Endothelial cell of umbilical vein (primary cell): ENCODE measurements at regions not wholly inside any gene's neighbourhood (a gene's known extent, or its start where the extent isn't known, plus 50 kb on each side); places are given as distances from the start of the nearest gene placed in this dataset.

Source experiments
- BruUV-seq: library from RNA; stranded (reverse); fragments of 400-500 nt; replicated peaks from 2 replicates; lab custom pipeline; 2021; lab: Mats Ljungman, UMichigan
- CTCF ChIA-PET: fragments of 300-600, 350-600 bp; sonication (Branson Sonifier 250); formaldehyde crosslinking; loops from one replicate; lab custom pipeline; 2021; ENCODE audit warnings: antibody characterized with exemption, inconsistent platforms; lab: Charles Lee
- POLR2A ChIA-PET: fragments of 300-600, 350-600 bp; sonication (Branson Sonifier 250); formaldehyde crosslinking; loops from one replicate; lab custom pipeline; 2021; ENCODE audit warnings: antibody characterized with exemption, inconsistent platforms; lab: Charles Lee
- DNase-seq: peaks from one replicate; pipeline ENCODE4 v3.0.0-alpha.2; 2011; ENCODE audit warnings: low read depth, low spot score
- FAIRE-seq: peaks from 2 replicates; lab custom pipeline; 2011; peaks lifted over from hg19 to GRCh38; lab: Jason Lieb, UNC
- H2AFZ ChIP-seq: 2 replicates; pipeline ENCODE4 v1.6.0; 2012; ENCODE audit warnings: low read depth, low read length, control low read depth, inconsistent platforms
- H3K27ac ChIP-seq: 2 replicates; pipeline ENCODE4 v1.5.1; 2011; ENCODE audit warnings: low read depth, mild to moderate bottlenecking, control low read depth, low read length, moderate library complexity; ENCODE audit not compliant: insufficient read depth
- H3K27me3 ChIP-seq, 2 experiments: 2 replicates each; pipeline versions ENCODE4 v1.6.0 to v1.6.1; 2011; ENCODE audit warnings: low read length in 2 of 2, mixed read lengths in 1 of 2; ENCODE audit not compliant: control insufficient read depth in 2 of 2, insufficient read depth in 2 of 2
- H3K36me3 ChIP-seq, 2 experiments: 2 replicates in 1 of 2; 3 replicates in 1 of 2; pipeline ENCODE4 v1.5.1; 2011; ENCODE audit warnings: low read length in 2 of 2, mild to moderate bottlenecking in 1 of 2, moderate library complexity in 1 of 2; ENCODE audit not compliant: control insufficient read depth in 2 of 2, insufficient read depth in 2 of 2; ENCODE audit errors: extremely low read depth in 1 of 2
- H3K4me1 ChIP-seq: 3 replicates; pipeline ENCODE4 v1.5.1; 2011; ENCODE audit warnings: mild to moderate bottlenecking, low read length; ENCODE audit not compliant: control insufficient read depth, insufficient read depth; ENCODE audit errors: extremely low read depth
- H3K4me2 ChIP-seq: 2 replicates; pipeline ENCODE4 v1.6.1; 2011; ENCODE audit warnings: low read length, control low read depth, mixed read lengths; ENCODE audit not compliant: insufficient read depth
- H3K4me3 ChIP-seq, 3 experiments: fragments of 200-600 bp in 1 of 3; sonication (generic), shearing (Covaris generic) in 1 of 3; replicated peaks in 1 of 3; 2 replicates each; pipeline ENCODE4 v1.5.1; 2011 to 2016; ENCODE audit warnings: control low read depth in 3 of 3, low read length in 3 of 3, mild to moderate bottlenecking in 2 of 3, inconsistent platforms in 1 of 3, low read depth in 1 of 3, moderate library complexity in 1 of 3; ENCODE audit not compliant: insufficient read depth in 1 of 3
- H3K79me2 ChIP-seq: 2 replicates; pipeline ENCODE4 v1.6.0; 2012; ENCODE audit warnings: low read length, inconsistent platforms; ENCODE audit not compliant: control insufficient read depth, insufficient read depth
- H3K9ac ChIP-seq: replicated peaks from 2 replicates; pipeline ENCODE3; 2011; ENCODE audit warnings: low read length, control low read depth; ENCODE audit not compliant: insufficient read depth; ENCODE audit errors: extremely low read depth
- H3K9me1 ChIP-seq: replicated peaks from 3 replicates; pipeline ENCODE4 v1.6.0; 2011; ENCODE audit warnings: mild to moderate bottlenecking, low read length; ENCODE audit not compliant: control insufficient read depth, insufficient read depth; ENCODE audit errors: extremely low read depth
- H3K9me3 ChIP-seq: replicated peaks from 2 replicates; pipeline ENCODE4 v1.5.1; 2012; ENCODE audit warnings: low read length, inconsistent platforms; ENCODE audit not compliant: control insufficient read depth, insufficient read depth
- H4K20me1 ChIP-seq: replicated peaks from 2 replicates; pipeline ENCODE3; 2011; ENCODE audit warnings: mild to moderate bottlenecking, low read length; ENCODE audit not compliant: control insufficient read depth, insufficient read depth; ENCODE audit errors: extremely low read depth
- EZH2 ChIP-seq: IDR thresholded peaks from 2 replicates; pipeline ENCODE4 v1.6.1; 2012; ENCODE audit warnings: borderline replicate concordance, low read depth, mild to moderate bottlenecking, moderate library complexity, low read length, inconsistent platforms; ENCODE audit not compliant: severe bottlenecking
- FOS ChIP-seq: IDR thresholded peaks from 2 replicates; pipeline ENCODE4 v1.6.1; 2011; ENCODE audit warnings: mild to moderate bottlenecking, low read length, moderate library complexity, borderline replicate concordance; ENCODE audit not compliant: insufficient read depth
- GATA2 ChIP-seq: IDR thresholded peaks from 2 replicates; pipeline ENCODE4 v1.7.0; 2011; ENCODE audit warnings: low read depth, mild to moderate bottlenecking, moderate library complexity, mixed read lengths, low read length; ENCODE audit not compliant: insufficient read length, insufficient read depth
- JUN ChIP-seq: IDR thresholded peaks from 2 replicates; pipeline ENCODE4 v1.6.1; 2011; ENCODE audit warnings: borderline replicate concordance, low read depth; ENCODE audit not compliant: insufficient read length, insufficient read depth
- MYC ChIP-seq: IDR thresholded peaks from one replicate; pipeline ENCODE4 v1.6.1; 2011; ENCODE audit warnings: mild to moderate bottlenecking, low read depth, low read length
- POLR2A ChIP-seq: IDR thresholded peaks from 2 replicates; pipeline ENCODE4 v1.6.1; 2012; ENCODE audit warnings: low read depth, mild to moderate bottlenecking, control low read depth, low read length
- POLR2AphosphoS5 ChIP-seq: IDR thresholded peaks from 2 replicates; pipeline ENCODE4 v1.6.1; 2012; ENCODE audit warnings: low read depth, mild to moderate bottlenecking, control low read depth, low read length, moderate library complexity; ENCODE audit not compliant: insufficient read depth
- dilution Hi-C: fragments of 300-500 bp; cut with MboI; formaldehyde crosslinking; loops from one replicate; pipeline ENCODE4 v1.15.0; 2019; ENCODE audit warnings: low sequenced_read_pairs; ENCODE audit not compliant: extremely low pct_ligation_motif_present
- intact Hi-C: fragments of 100-400 bp; cut with micrococcal nuclease; formaldehyde crosslinking; loops from one replicate; pipeline ENCODE4 v1.10.0; 2022
- TF ChIP-seq, protein P1 (sequence below), 2 donors: IDR thresholded peaks; 1 replicate in 1 of 2; 2 replicates in 1 of 2; pipeline ENCODE4 v1.5.1; 2011; ENCODE audit warnings: low read length in 2 of 2, mild to moderate bottlenecking in 2 of 2, moderate library complexity in 2 of 2, control low read depth in 1 of 2, inconsistent platforms in 1 of 2, low read depth in 1 of 2; ENCODE audit not compliant: insufficient read depth in 1 of 2; ENCODE audit errors: extremely low read depth in 1 of 2
- TF ChIP-seq, protein P2 (sequence below): IDR thresholded peaks from 2 replicates; pipeline ENCODE4 v1.6.1; 2011; ENCODE audit not compliant: insufficient read depth, insufficient read length

DNA sequence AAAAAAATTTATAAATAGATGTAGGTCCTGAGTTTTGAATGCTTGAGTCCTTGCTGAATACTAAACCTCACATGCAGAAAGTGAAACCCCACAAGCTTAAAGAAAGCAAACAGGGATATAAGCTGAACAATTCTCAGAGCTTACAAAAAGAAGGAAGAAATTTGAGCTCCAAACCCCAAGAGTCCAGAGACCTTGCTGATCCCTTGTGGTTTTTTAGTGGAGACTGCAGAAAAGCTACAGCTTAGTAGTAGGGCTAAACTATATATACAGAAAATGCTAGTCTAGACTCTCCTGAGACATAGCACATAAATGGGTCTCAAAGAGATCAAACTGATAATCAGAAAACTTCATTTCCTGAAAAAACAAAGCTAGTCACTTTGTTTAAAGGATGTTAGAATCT lies 1548.1 kb upstream of the ZEB2 start:
- POLR2A ChIA-PET: no interaction called here
- no peak overlapping the region for H3K4me3 ChIP-seq
- H3K4me2 ChIP-seq: no peak overlapping the region
- no peaks in the 10 kb centered on the region for H3K9me3 ChIP-seq
- no peak overlapping the region for H3K9ac ChIP-seq
- no peaks in the 10 kb centered on the region for H3K36me3 ChIP-seq
- DNase-seq (no peak), FAIRE-seq (no peak)
- H4K20me1 ChIP-seq: no peaks in the 10 kb centered on the region
- H3K4me1 ChIP-seq: no peaks in the 10 kb centered on the region
- no peaks in the 10 kb centered on the region for H3K9me1 ChIP-seq
- no TSS peak for BruUV-seq
- no peaks in the 10 kb centered on the region for H3K79me2 ChIP-seq
- no peak overlapping the region for H2AFZ ChIP-seq
- intact Hi-C loops (no loop called here), dilution Hi-C loops (no loop called here)
- no peaks in the 10 kb centered on the region for H3K27me3 ChIP-seq
- no peak for TF ChIP-seq GATA2
- no peak for TF ChIP-seq POLR2A
- no peak for TF ChIP-seq FOS
- no peak for TF ChIP-seq MYC
- TF ChIP-seq POLR2AphosphoS5: no peak
- TF ChIP-seq, protein P1, sequence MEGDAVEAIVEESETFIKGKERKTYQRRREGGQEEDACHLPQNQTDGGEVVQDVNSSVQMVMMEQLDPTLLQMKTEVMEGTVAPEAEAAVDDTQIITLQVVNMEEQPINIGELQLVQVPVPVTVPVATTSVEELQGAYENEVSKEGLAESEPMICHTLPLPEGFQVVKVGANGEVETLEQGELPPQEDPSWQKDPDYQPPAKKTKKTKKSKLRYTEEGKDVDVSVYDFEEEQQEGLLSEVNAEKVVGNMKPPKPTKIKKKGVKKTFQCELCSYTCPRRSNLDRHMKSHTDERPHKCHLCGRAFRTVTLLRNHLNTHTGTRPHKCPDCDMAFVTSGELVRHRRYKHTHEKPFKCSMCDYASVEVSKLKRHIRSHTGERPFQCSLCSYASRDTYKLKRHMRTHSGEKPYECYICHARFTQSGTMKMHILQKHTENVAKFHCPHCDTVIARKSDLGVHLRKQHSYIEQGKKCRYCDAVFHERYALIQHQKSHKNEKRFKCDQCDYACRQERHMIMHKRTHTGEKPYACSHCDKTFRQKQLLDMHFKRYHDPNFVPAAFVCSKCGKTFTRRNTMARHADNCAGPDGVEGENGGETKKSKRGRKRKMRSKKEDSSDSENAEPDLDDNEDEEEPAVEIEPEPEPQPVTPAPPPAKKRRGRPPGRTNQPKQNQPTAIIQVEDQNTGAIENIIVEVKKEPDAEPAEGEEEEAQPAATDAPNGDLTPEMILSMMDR (IDR thresholded peaks at IDR 0.05; ENCODE audit: extremely low read depth in 1 of 2, insufficient read depth in 1 of 2, low read depth in 1 of 2, low read length in 2 of 2): no peak
- TF ChIP-seq EZH2: no peak
- no peak for TF ChIP-seq JUN
- TF ChIP-seq, protein P2, sequence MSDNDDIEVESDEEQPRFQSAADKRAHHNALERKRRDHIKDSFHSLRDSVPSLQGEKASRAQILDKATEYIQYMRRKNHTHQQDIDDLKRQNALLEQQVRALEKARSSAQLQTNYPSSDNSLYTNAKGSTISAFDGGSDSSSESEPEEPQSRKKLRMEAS: no peak
- H3K27ac ChIP-seq: no peak overlapping the region
- CTCF ChIA-PET: interaction anchor here (1.3 kb wide), 1 partner anchor 11 kb away, joined by 3 read pairs; no protein-coding TSS in a partner anchor
